Lower leg skin (tissue), 4 donors: ENCODE measurements at regions not wholly inside any gene's neighbourhood (a gene's known extent, or its start where the extent isn't known, plus 50 kb on each side); places are given as distances from the start of the nearest gene placed in this dataset.

Experiments
- DNase-seq, 2 donors: peaks; one replicate each; pipeline ENCODE4 v3.0.0-alpha.2; 2019; ENCODE audit warnings: low spot score in 2 of 2
- H3K4me3 ChIP-seq: fragments of 200-600 bp; sonication (generic); 2 replicates; pipeline ENCODE4 v1.5.1; 2017; ENCODE audit warnings: mild to moderate bottlenecking, low read depth; ENCODE audit not compliant: poor library complexity, severe bottlenecking
- CTCF ChIP-seq, 3 donors: fragments of 450-650 bp; IDR thresholded peaks; one replicate each; pipeline ENCODE4 v1.5.1; 2016; ENCODE audit warnings: antibody characterized with exemption in 3 of 3, mild to moderate bottlenecking in 3 of 3, moderate library complexity in 2 of 3
- POLR2A ChIP-seq, 2 donors: fragments of 450-650 bp; IDR thresholded peaks; one replicate each; pipeline ENCODE4 v1.6.1; 2016 to 2017; ENCODE audit warnings: antibody characterized with exemption in 2 of 2, mild to moderate bottlenecking in 1 of 2, moderate library complexity in 1 of 2
- WGBS, 2 donors: methylation state at CpG; one replicate each; pipeline ENCODE4 v1.1.5; 2018; 5-methylcytosine and 5-hydroxymethylcytosine counted together
- intact Hi-C: fragments of 100-400 bp; cut with DNase I; formaldehyde crosslinking; loops from one replicate; pipeline ENCODE4 v1.15.0; 2023; ENCODE audit warnings: low total_unique reads

GRCh38 chr2:19140463-19141208, 217.8 kb downstream of the OSR1 start:
- no peak for TF ChIP-seq POLR2A (IDR thresholded peaks at IDR 0.05)
- TF ChIP-seq CTCF (IDR thresholded peaks at IDR 0.05): peak in 1 of 3 donors; percentile 33
- DNase-seq: no peak
- intact Hi-C loops: no loop called here
- H3K4me3 ChIP-seq: no peak overlapping the region
- 78 to 86% methylated on average over 3 of the region's 3 CpGs for whole genome bisulfite sequencing, 2 donors

- H3K4me3 ChIP-seq: no peak overlapping the region
- WGBS, 2 donors: 88 to 92% methylated on average over 1 of the region's 1 CpG
- TF ChIP-seq CTCF (IDR thresholded peaks at IDR 0.05) (no peak), POLR2A (IDR thresholded peaks at IDR 0.05) (no peak)
- intact Hi-C loops: no loop called here
- no peak for DNase-seq
These were observed 219.0 kb downstream of the OSR1 start for GRCh38 chr2:19139386-19139785.

GRCh38 chr2:19138264-19138825, 220.1 kb downstream of the OSR1 start:
- WGBS, 2 donors: 47 to 66% methylated on average over 4 of the region's 4 CpGs
- DNase-seq: no peak
- TF ChIP-seq CTCF (IDR thresholded peaks at IDR 0.05) (no peak), POLR2A (IDR thresholded peaks at IDR 0.05) (no peak)
- intact Hi-C loops: no loop called here
- H3K4me3 ChIP-seq: no peak overlapping the region

- no peak for TF ChIP-seq POLR2A (IDR thresholded peaks at IDR 0.05)
- no peak for DNase-seq
- H3K4me3 ChIP-seq: no peak overlapping the region
- intact Hi-C loops: no loop called here
These were observed 221.0 kb downstream of the OSR1 start for GRCh38 chr2:19137433-19137832.

- no peak overlapping the region for H3K4me3 ChIP-seq
- TF ChIP-seq CTCF (IDR thresholded peaks at IDR 0.05) (no peak), POLR2A (IDR thresholded peaks at IDR 0.05) (no peak)
- DNase-seq: no peak
- 95% methylated on average over 2 of the region's 2 CpGs for WGBS, 2 donors
- intact Hi-C loops: no loop called here
These were observed 225.5 kb downstream of the OSR1 start for GRCh38 chr2:19132967-19133366.

GRCh38 chr2:19131871-19132270, 226.6 kb downstream of the OSR1 start:
- intact Hi-C loops: no loop called here
- WGBS, 2 donors: 69 to 77% methylated on average over 5 of the region's 5 CpGs
- no peak overlapping the region for H3K4me3 ChIP-seq
- no peak for DNase-seq
- TF ChIP-seq POLR2A (IDR thresholded peaks at IDR 0.05) (no peak), CTCF (IDR thresholded peaks at IDR 0.05) (no peak)
